Mesenchymal stem cell (in vitro differentiated cells and primary cell): ENCODE measurements at regions not wholly inside any gene's neighbourhood (a gene's known extent, or its start where the extent isn't known, plus 50 kb on each side); places are given as distances from the start of the nearest gene placed in this dataset.

ENCODE experiments used
- DNase-seq: peaks from one replicate; pipeline ENCODE4 v3.0.0-alpha.2; 2013
- H2AFZ ChIP-seq: one replicate; pipeline ENCODE4 v1.6.1; 2013; ENCODE audit warnings: low read depth, mild to moderate bottlenecking, control low read depth, inconsistent platforms, low read length, moderate library complexity
- H2AK5ac ChIP-seq: 2 replicates; pipeline ENCODE4 v1.6.1; 2013; ENCODE audit warnings: low read length, moderate library complexity, mild to moderate bottlenecking, inconsistent platforms; ENCODE audit not compliant: severe bottlenecking
- H2BK120ac ChIP-seq: one replicate; pipeline ENCODE4 v1.6.1; 2013; ENCODE audit warnings: low read depth, mild to moderate bottlenecking, inconsistent platforms, low read length, moderate library complexity
- H2BK12ac ChIP-seq, 2 experiments: one replicate each; pipeline ENCODE4 v1.6.1; 2013; ENCODE audit warnings: inconsistent platforms in 2 of 2, low read length in 2 of 2, mild to moderate bottlenecking in 2 of 2, moderate library complexity in 2 of 2, control low read depth in 1 of 2
- H2BK15ac ChIP-seq: one replicate; pipeline ENCODE4 v1.6.1; 2013; ENCODE audit warnings: mild to moderate bottlenecking, low read depth, inconsistent platforms; ENCODE audit not compliant: poor library complexity, severe bottlenecking
- H2BK5ac ChIP-seq: 2 replicates; pipeline ENCODE4 v1.6.1; 2013; ENCODE audit warnings: low read depth, mild to moderate bottlenecking, low read length, control low read depth, inconsistent platforms; ENCODE audit not compliant: poor library complexity, severe bottlenecking
- H3K14ac ChIP-seq, 2 experiments: one replicate each; pipeline ENCODE4 v1.6.1; 2013; ENCODE audit warnings: inconsistent platforms in 2 of 2, low read length in 2 of 2, control low read depth in 1 of 2, mild to moderate bottlenecking in 1 of 2, moderate library complexity in 1 of 2
- H3K18ac ChIP-seq, 2 experiments: one replicate each; pipeline ENCODE4 v1.6.1; 2013; ENCODE audit warnings: inconsistent platforms in 2 of 2, low read length in 2 of 2, control low read depth in 1 of 2, low read depth in 1 of 2, mild to moderate bottlenecking in 1 of 2
- H3K23ac ChIP-seq, 2 experiments: one replicate each; pipeline ENCODE4 v1.6.1; 2013; ENCODE audit warnings: inconsistent platforms in 2 of 2, low read length in 2 of 2, mild to moderate bottlenecking in 2 of 2, moderate library complexity in 2 of 2, control low read depth in 1 of 2
- H3K27ac ChIP-seq: 2 replicates; pipeline ENCODE4 v1.5.1; 2013; ENCODE audit warnings: mild to moderate bottlenecking, moderate library complexity, low read length, control low read depth, inconsistent platforms; ENCODE audit not compliant: poor library complexity, severe bottlenecking
- H3K27me3 ChIP-seq, 2 experiments: 2 replicates each; pipeline versions ENCODE4 v1.6.1 to v1.7.0; 2013; ENCODE audit warnings: low read length in 2 of 2, mild to moderate bottlenecking in 2 of 2, moderate library complexity in 2 of 2, control low read depth in 1 of 2, inconsistent platforms in 1 of 2; ENCODE audit not compliant: control insufficient read depth in 1 of 2, insufficient read depth in 1 of 2
- H3K36me3 ChIP-seq, 2 experiments: 2 replicates each; pipeline versions ENCODE4 v1.6.1 to v1.7.0; 2013; ENCODE audit warnings: low read length in 2 of 2, control low read depth in 1 of 2, inconsistent platforms in 1 of 2, low read depth in 1 of 2, mild to moderate bottlenecking in 1 of 2; ENCODE audit not compliant: insufficient read depth in 2 of 2, control insufficient read depth in 1 of 2
- H3K4ac ChIP-seq, 2 experiments: one replicate each; pipeline ENCODE4 v1.6.1; 2013; ENCODE audit warnings: inconsistent platforms in 2 of 2, low read length in 2 of 2, mild to moderate bottlenecking in 2 of 2, moderate library complexity in 2 of 2, control low read depth in 1 of 2, low read depth in 1 of 2
- H3K4me1 ChIP-seq: 2 replicates; pipeline ENCODE4 v1.6.1; 2013; ENCODE audit warnings: low read depth, low read length, control low read depth; ENCODE audit not compliant: control insufficient read depth, insufficient read depth
- H3K4me2 ChIP-seq: 2 replicates; pipeline ENCODE4 v1.6.1; 2013; ENCODE audit warnings: low read length, mild to moderate bottlenecking, inconsistent platforms; ENCODE audit not compliant: poor library complexity, severe bottlenecking
- H3K4me3 ChIP-seq, 2 experiments: 2 replicates each; pipeline versions ENCODE4 v1.5.1 to v1.7.0; 2013; ENCODE audit warnings: low read length in 2 of 2, mild to moderate bottlenecking in 2 of 2, control low read depth in 1 of 2, low read depth in 1 of 2; ENCODE audit not compliant: insufficient read depth in 1 of 2
- H3K79me1 ChIP-seq: replicated peaks from 2 replicates; pipeline ENCODE4 v1.6.1; 2013; ENCODE audit warnings: mild to moderate bottlenecking, control low read depth, low read length, inconsistent platforms; ENCODE audit not compliant: poor library complexity, severe bottlenecking
- H3K9ac ChIP-seq: 2 replicates; pipeline ENCODE4 v1.7.0; 2013; ENCODE audit warnings: mild to moderate bottlenecking, low read length, moderate library complexity
- H3K9me3 ChIP-seq: 2 replicates; pipeline ENCODE4 v1.7.0; 2013; ENCODE audit warnings: mild to moderate bottlenecking, low read length; ENCODE audit not compliant: control insufficient read depth
- H4K8ac ChIP-seq: one replicate; pipeline ENCODE4 v1.6.1; 2013; ENCODE audit warnings: inconsistent platforms, mild to moderate bottlenecking, low read length, moderate library complexity
- H4K91ac ChIP-seq: one replicate; pipeline ENCODE4 v1.6.1; 2013; ENCODE audit warnings: mild to moderate bottlenecking, low read length, inconsistent platforms
- WGBS: methylation state at CpG from one replicate; pipeline ENCODE4 v1.1.7; 2013; ENCODE audit warnings: mixed read lengths; 5-methylcytosine and 5-hydroxymethylcytosine counted together

GRCh38 chr22:49565516-49565855 is 262.2 kb downstream of the BRD1 start:
- Histone ChIP-seq H3K36me3 (no peaks in the 10 kb centered on the region), H2BK5ac (no peak overlapping the region), H3K4ac (no peak overlapping the region), H3K14ac (no peak overlapping the region), H3K4me1 (no peaks in the 10 kb centered on the region), H3K9ac (no peak overlapping the region), H4K91ac (no peak overlapping the region), H3K23ac (no peak overlapping the region), H3K27me3 (no peaks in the 10 kb centered on the region), H4K8ac (no peak overlapping the region), H3K4me3 (no peak overlapping the region), H2BK15ac (no peak overlapping the region), H3K79me1 (no peaks in the 10 kb centered on the region), H2BK12ac (no peak overlapping the region), H2BK120ac (no peak overlapping the region), H3K4me2 (no peak overlapping the region), H3K18ac (no peak overlapping the region), H3K27ac (no peak overlapping the region), H2AK5ac (no peak overlapping the region), H2AFZ (no peak overlapping the region), H3K9me3 (no peaks in the 10 kb centered on the region)
- 52% methylated on average over 6 of the region's 6 CpGs for WGBS
- no peak for DNase-seq

GRCh38 chr22:49564666-49565515 is 262.8 kb downstream of the BRD1 start:
- H3K36me3 ChIP-seq, result no peaks in the 10 kb centered on the region
- no peak overlapping the region for H3K27ac ChIP-seq
- no peak overlapping the region for H3K4me2 ChIP-seq
- no peak for DNase-seq
- H3K27me3 ChIP-seq, result no peaks in the 10 kb centered on the region
- H2AFZ ChIP-seq, result no peak overlapping the region
- H3K23ac ChIP-seq, result no peak overlapping the region
- H2BK5ac ChIP-seq, result no peak overlapping the region
- H3K4me3 ChIP-seq, result no peak overlapping the region
- no peak overlapping the region for H2BK120ac ChIP-seq
- H4K8ac ChIP-seq, result no peak overlapping the region
- no peaks in the 10 kb centered on the region for H3K79me1 ChIP-seq
- H3K18ac ChIP-seq, result no peak overlapping the region
- no peak overlapping the region for H4K91ac ChIP-seq
- 85% methylated on average over 28 of the region's 28 CpGs for WGBS
- no peaks in the 10 kb centered on the region for H3K4me1 ChIP-seq
- no peak overlapping the region for H3K14ac ChIP-seq
- H3K9ac ChIP-seq, result no peak overlapping the region
- H2AK5ac ChIP-seq, result no peak overlapping the region
- no peak overlapping the region for H3K4ac ChIP-seq
- no peak overlapping the region for H2BK12ac ChIP-seq
- H3K9me3 ChIP-seq, result no peaks in the 10 kb centered on the region
- H2BK15ac ChIP-seq, result no peak overlapping the region

GRCh38 chr22:49564054-49564453 is 263.6 kb downstream of the BRD1 start:
- Histone ChIP-seq H3K9me3 (no peaks in the 10 kb centered on the region), H3K79me1 (no peaks in the 10 kb centered on the region), H3K18ac (no peak overlapping the region), H3K14ac (no peak overlapping the region), H3K4ac (no peak overlapping the region), H3K4me2 (no peak overlapping the region), H2BK15ac (no peak overlapping the region), H2BK12ac (no peak overlapping the region), H3K27me3 (no peaks in the 10 kb centered on the region), H4K8ac (no peak overlapping the region), H2BK5ac (no peak overlapping the region), H3K4me1 (no peaks in the 10 kb centered on the region), H3K27ac (no peak overlapping the region), H2AK5ac (no peak overlapping the region), H3K23ac (no peak overlapping the region), H4K91ac (no peak overlapping the region), H2AFZ (no peak overlapping the region), H3K4me3 (no peak overlapping the region), H2BK120ac (no peak overlapping the region), H3K36me3 (no peaks in the 10 kb centered on the region), H3K9ac (no peak overlapping the region)
- no peak for DNase-seq
- 81% methylated on average over 5 of the region's 5 CpGs for WGBS

GRCh38 chr22:49562685-49563249 is 264.9 kb downstream of the BRD1 start:
- Histone ChIP-seq H3K4me3 (no peak overlapping the region), H3K18ac (no peak overlapping the region), H4K91ac (no peak overlapping the region), H2BK15ac (no peak overlapping the region), H3K14ac (no peak overlapping the region), H3K27ac (no peak overlapping the region), H2AFZ (no peak overlapping the region), H3K4me2 (no peak overlapping the region), H4K8ac (no peak overlapping the region), H3K36me3 (no peaks in the 10 kb centered on the region), H3K4me1 (no peaks in the 10 kb centered on the region), H3K4ac (no peak overlapping the region), H2BK12ac (no peak overlapping the region), H3K79me1 (no peaks in the 10 kb centered on the region), H3K9ac (no peak overlapping the region), H3K27me3 (no peaks in the 10 kb centered on the region), H2AK5ac (no peak overlapping the region), H2BK120ac (no peak overlapping the region), H3K9me3 (no peaks in the 10 kb centered on the region), H3K23ac (no peak overlapping the region), H2BK5ac (no peak overlapping the region)
- DNase-seq, result no peak
- 77% methylated on average over 4 of the region's 4 CpGs for WGBS
